Myocyte (in vitro differentiated cells): ENCODE measurements at regions not wholly inside any gene's neighbourhood (a gene's known extent, or its start where the extent isn't known, plus 50 kb on each side); places are given as distances from the start of the nearest gene placed in this dataset.

Source experiments
- DNase-seq: peaks from one replicate; pipeline ENCODE4 v3.0.0-alpha.2; 2012; ENCODE audit warnings: low read depth

DNA sequence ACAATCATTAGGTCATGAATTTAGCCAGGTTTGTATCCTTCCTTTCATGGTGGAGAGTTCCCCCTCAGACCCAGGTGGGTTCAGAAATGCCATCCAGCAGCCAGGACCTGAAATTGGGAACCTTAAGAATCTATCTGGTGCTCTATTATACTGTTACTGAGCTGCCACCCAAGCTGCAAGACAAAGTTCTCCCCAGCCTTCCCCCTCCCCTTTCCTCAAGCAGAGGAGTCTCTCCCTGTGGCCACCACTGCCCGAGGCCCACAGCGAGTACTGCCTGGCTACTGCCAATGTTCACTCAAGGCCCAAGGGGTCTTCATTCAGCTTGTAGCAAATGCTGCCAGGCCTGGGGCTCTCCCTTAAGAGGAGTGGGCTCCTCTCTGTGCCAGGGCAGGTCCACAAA, 133.8 kb downstream of the TMEM38B start:
- DNase-seq, result no peak

DNA sequence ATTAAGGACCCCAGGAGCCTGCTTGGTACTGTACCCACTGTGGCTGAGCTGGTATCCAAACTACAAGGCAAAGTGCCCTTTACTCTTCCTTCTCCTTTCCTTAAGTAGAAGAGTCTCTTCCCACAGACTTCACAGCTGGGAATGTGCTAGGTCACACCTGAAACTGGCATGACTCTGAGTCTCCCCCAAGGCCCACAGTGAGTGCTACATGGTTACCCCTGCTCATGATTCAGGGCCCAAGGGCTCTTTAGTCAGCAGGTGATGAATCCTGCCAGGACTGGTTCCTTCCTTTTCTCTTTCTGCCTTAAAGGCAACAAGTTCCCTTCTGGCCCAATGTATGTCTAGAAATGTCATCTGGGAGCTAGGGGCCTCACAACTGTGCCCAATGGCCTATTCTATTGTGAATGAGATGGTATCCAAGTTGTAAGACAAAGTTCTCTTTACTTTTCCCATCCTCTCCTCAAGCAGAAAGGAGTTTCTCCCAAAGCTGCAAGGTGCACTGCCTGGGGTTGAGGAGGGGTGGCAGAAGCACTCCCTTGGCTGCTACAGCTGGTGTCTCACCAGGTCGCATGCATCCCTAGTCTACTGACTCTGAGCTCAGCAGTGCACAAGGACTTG, 134.4 kb downstream of the TMEM38B start:
- no peak for DNase-seq

DNA sequence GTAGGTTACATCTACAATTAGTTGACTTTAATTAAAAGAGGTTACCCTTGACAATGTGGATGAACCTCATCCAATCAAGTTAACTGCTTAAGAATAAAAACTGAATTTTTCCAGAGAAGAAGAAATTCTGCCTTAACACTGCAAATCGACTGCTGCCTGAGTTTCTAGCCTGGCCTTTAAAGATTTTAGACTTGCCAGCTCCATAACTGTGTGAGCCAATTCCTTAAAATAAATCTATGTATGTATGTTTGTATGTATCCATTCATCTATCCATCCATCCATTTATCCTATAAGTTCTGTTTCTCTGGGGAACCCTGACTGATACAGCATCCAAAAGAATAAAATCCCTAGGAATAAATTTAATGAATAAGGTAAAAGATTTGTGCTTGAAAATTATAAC, 136.1 kb downstream of the TMEM38B start:
- DNase-seq, result no peak

DNA sequence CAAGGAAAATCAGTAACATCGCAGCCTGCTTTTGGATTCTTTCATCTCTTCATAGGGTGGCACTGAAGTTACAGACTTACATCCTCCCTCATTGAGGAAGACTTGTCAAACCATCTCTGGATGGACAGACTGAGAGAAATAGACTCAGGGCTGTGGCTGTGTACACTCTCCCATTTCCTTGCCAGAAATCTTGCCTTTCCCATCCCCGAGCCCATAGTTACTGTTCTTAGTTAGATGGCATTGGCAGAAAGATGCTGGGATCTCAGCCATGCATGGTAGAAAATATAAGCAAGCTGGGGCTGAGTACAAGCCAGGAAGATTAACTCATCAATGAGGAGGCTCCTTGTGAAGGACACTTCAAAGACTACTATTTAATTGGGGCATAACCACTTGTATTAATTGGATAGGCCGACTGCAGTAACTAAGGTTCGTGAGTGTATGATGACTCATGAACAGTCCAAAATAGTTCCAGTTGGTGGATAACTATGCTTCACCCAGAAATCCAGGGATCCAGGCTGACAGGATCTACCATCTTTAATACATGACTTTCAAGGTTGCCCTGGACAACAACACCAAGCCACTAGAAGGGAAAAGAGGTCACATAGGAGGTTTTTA, 137.9 kb downstream of the TMEM38B start:
- peak; percentile 8 for DNase-seq

DNA sequence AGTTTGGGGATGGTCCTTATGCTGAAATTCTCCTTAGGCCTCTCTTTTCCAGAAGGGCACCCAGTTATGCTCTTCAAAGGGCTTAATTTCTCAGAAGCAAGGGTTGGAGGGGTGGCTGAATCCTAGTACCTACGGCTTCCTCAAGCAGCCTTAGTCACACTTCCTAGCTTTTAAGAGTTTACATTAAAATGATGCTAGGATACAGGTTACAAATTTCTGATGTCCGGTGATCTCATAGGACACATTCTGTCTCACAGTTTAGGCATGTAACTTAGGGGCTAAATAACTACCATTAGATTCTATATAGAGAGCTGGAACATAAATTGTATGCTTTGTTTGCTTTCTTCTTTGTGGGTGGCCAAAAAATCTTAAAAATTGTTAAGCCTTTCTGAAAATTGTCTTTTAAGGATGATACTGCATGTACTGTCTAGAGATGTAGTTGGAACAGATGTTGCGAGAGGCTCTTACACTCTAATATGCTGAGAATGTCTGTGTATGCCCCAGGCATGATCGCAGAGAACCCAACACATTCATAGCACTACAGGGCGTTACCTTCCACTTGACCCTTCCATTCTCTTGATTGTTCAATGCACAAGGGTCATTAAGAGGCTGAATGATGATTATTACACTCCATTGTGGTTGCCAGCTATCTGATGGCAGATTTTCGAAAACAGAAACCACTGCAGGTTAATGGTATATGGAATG, 139.1 kb downstream of the TMEM38B start:
- DNase-seq, result no peak

DNA sequence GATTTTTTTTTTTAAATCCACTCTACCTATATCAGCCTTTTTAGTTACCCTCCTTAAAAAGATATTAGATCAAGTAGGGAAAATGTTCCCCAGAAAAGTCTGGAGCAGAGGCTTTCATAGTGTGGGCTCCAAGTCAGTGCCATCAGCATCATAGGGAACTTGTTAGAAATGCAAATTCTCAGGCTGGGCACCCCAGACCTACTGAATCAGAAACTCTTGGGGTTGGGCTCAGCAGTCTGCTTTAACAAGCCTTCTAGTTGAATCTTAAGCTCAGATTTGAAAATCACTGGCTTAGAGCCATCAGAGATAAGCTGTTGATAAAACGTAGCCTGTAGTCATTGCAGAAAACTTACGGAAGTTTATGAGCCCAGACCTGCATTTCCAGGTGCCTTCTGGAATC, 140.1 kb downstream of the TMEM38B start:
- no peak for DNase-seq

DNA sequence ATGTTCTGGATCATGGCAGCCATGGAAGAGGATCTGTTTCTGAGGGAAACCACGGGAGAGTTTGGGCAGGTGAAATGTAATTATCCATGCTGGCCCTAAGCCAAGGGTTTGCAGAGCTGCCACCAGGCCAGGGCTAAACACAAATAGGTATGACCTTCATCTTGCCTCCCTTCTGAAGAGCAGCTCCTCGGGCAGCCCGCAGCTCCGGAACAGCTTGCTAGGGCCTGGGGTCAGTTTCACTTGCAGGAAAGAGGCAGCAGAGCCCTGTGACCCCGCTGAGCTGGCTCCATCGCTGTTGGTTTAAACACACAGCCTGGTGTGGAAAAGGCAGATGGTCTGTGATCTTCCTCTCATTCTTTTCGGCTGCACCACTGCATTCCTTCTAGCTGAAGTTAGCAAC, 141.4 kb downstream of the TMEM38B start:
- DNase-seq, result peak; percentile 13

DNA sequence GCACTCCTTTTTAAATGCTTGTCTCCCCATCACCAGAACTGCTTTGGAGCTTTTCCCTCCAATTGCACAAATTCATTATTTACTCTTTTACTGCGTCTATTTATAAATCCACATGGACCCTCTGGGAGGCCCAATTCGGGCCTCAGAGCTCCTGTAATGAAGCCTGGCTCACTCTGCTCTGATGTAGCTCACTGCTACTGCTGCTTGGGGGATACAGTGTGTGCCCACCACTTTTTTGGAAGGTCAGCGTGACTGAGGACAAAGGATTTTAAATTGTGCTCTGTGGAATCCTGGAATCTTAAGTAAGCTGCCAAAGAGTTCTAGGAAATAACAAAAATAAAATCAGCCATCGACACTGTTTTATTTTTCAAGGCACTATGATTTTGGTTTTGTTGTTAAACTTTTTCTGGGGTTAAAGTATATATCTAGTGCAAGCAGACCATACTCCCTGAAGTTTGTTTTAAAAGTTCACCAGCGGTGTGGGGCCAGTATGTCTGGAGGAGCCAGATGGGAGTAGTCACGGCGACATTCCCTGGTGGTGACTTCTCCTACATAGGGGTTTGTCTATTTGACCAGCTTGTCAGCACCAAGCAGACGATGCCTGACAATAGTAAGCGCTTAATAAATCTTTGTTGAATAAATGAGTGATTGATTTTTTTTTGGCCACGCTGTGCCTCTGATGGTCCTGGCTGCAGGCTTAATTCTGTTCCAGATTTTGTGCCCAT, 142.8 kb downstream of the TMEM38B start:
- no peak for DNase-seq

DNA sequence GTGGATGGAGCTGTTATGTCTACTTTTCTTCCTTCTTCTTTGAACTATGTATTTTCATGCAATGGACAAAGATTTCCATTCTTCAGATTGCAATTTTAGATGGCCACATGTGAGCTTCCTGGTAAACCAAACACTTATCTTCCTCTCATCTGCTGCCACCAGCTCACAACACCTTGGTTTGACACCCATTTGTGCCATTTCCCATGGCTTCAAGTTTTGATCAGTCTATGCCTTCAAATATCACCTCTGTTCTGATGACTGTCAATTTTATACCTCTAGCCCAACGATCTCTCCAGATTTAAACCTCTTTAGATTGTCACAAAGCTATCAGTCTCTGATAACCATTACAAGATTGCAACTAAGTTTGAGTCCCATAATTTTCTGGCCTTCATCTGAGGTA, 147.2 kb downstream of the TMEM38B start:
- no peak for DNase-seq

DNA sequence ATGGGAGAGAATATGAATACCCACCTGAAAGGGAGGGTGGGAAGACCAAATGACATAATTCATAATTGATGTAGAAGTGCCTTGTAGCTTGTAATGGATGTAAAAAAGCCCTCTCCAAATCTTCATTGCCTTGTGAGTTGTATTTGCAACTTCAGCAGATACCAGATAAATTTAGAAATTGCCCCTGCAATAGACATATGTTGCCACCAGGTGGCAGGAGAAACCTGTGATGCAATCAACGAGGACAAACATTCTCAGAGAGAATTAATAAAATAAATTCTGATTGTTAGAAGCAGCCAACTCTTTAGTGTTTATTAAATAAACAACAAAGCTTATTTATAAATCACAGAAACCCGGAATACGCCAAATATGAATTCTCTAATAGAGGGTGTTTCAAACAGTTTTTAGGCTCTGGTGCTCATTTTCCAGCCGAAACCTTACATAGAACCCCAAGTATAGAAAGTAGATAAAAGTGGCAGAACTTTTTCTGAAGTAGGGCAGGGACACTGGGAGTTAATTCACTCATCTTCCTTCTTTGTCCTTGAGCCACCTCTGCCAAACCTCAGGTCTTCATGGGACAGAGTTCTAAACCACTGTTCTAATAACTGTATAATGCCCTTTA, 147.8 kb downstream of the TMEM38B start:
- DNase-seq, result peak; percentile 36

DNA sequence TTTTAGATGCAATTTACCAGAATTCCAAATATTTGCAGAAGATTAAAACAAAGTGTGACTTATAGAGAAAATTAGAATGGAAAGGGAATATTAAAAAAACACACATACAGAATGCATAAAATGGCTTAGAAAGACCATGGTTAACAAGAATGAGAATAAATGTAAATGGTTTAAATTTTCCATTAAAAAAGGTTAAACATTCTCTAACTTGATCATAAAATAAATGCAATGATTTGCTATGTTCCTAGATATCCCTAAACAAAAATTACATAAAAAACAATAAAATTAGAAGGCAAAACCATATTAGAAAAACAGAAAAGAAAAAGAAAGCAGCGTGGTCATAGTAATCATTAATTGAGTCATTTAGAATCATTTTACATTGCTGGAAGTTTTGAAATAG, 152.5 kb downstream of the TMEM38B start:
- no peak for DNase-seq

DNA sequence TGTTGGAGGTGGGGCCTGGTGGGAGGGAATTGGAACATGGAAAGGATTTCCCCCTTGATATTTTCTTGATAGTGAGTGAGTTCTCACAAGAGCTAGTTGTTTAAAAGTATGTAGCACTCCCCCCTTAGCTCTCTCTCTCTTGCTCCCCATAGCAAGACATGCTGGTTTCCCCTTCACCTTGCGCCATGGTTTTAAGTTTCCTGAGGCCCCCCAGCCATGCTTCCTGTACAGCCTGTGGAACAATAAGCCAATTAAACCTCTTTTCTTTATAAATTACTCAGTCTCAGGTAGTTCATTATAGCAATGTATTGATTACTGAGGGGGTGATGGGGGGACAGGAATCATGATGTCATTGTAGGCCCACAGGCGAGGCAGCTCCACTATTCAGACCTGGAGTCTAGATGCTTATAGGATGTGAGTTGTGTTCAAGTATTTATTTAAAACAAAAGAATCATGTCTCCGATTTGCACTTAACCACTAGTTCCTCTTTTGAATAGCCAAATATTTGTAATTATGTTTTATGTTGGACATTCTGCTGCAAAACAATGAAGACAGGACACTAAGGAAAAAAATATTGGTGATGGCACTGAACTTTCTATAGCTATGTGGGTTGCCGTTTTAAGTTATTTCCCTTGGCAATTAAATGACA, 156.6 kb downstream of the TMEM38B start:
- no peak for DNase-seq

DNA sequence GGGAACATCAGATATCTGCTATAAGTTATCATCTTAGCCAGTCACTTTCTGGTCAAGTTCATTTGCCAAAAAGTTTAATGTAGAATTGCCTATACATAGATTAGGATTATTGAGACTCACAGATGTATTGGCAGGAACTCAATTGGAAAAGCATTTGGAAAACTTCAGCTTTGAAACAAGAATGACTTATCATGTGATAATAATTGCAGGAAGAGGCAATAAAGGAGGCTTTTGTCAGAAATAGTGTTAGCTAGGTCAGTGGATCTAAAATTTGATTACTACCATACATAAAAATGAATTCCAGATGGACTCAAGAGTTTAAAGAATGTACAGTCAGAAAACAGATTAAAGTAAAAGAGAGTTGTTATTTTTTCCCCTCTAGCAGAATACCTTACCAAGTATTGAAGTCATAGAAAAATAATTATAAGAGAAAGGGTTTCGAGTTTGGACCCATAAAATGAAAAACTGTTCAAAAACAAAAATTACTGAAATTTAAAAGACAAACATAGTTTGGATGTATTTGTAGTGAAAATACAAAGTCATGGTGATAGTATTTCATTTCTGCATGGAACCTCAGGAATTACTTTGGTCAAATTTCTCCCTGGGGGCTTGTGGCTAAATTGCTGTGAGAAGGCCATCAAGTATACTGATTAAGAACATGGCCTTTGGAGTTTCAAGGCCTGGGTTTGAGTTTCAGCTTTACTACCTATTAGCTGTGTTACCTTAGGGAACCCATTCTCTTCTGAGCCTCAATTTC, 159.9 kb downstream of the TMEM38B start:
- DNase-seq, result no peak

DNA sequence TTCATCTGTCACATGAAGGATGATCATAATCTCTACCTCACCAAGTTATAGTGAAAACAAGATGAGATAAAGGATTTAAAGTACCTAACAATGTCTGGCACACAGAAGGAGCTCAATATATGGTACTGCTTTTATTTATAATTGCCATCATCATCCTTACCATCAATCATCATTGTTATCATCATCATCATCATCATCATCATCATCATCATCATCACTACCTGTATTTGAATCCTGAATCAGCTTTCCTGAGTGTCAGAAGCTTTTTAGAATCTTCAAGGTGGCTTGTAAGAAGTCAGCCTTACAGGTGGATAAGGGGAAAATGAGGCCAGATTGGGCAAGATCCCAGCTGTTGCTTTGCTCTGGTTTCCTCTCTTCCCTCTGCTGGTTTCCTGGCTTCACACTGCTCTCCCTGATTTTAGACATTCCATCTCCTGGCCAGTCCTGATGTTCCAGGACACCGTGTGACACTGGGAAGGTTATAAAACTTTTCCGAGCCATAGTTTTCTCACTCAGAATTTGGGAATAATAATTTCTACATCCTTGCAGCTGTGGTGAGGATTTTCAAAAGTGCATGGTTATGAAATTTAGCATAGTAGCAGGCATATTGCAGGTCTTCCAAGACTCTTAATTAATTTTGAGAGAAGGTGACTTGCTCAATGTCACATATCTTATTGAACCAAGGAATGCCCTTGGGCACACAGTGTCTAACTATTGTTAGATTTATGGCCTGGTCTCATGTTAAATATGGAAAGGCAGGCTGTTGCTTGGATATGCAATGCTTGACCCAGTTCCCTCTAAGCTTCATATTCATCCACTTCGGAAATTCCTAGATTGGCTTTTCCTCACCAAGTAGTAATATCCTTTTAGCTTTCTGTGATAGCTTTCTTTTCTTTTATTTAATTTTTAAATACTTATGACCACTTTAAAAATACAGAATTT, 160.7 kb downstream of the TMEM38B start:
- DNase-seq, result no peak

DNA sequence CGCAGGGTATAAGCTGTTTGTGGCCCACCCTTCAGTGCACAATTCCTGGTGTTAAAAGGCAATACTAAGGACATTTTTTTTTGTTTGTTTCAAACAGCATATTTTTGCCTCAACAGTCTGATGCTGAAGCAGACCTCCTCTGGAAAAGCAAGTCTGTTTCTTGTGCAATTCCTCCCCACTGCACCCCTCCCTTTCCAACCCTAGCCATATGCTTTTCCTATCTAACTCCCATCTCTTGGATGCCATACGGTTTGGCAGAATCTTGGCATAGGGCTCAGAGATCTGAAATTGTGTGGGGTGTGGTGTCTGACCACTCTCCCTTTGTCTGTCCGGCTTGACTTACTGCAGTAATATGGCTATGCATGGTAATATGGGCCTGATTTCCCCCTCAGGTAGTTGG, 161.6 kb downstream of the TMEM38B start:
- no peak for DNase-seq

DNA sequence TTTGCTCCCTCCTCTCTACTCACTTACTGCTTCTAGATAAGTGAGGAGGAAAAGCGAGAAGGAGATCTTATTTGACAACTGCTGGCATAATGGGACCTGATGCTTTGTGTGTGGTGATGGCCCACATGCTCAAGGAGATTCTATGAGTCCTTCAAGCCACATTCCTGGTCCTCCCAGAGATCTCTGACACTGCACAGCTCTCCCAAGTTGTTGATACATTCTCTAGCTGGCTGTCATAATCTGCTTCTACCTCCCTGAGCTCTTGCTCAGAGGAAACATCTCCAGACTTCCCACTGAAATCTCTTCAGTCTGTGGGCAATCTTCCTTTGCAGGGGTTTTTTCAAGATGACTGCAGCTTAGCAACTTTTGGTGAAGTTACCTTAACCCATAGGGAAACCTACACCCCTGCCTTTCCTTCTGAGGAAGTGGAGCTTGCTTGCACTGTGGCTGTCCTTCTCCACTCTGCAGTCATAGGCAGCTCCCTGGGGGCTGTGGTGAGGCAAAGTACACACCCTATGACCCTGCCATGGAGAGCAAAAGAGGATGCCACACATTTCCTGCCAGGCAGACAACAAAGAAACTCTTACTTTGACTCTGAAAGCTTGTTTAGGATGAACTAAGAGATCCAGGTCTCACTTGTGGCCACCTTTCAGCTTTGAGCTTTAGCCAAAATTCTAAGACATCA, 163.8 kb downstream of the TMEM38B start:
- no peak for DNase-seq

DNA sequence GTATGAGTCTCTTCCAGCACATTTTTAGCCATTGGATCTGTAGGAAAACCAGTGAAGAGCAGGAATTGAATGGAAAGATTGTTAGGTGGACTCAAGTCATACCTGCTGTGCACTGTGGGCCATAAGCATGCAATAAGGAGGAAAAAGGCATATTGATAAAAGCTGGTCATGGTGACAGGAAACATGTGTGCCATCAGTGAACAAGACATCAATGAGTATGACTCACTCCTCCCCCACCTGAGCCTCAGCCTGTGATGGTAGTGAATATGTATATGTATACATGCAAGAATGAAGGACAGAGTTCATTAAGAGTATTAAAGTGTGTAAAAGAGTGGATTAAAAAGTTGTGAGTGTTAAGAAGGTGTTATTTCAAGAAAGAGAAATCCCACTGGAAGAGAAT, 164.5 kb downstream of the TMEM38B start:
- DNase-seq, result no peak

DNA sequence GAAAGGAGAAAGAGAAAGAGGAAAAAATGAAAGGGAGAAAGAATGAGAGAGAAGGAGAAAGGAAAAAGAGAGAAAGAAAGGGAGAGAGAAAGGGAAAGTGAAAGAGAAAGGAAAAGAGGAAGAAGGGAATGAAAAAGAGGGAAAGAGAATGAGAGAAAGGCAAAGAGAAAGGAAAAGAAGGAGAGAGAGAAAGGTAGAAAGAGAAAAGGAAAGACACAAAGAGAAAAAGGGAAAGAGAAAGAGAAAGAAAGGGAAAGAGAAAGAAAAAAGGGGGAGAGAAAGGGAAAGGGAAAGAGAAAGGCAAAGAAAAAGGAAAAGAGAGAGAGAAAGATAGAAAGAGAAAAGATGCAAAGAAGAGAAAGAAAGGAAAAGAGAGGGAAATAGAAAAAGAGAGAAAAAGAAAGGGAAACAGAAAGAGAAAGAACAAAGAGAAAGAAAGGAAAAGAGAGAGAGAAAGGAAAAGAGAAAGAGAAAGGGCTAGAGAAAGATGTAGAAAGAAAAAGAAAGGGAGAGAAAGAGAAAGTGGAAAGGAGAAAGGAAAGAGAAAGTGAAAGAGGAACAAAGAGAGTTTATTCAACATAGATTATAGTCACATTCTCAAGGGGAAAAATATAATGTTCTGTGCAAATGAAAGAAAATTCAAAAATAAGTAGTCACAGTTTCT, 165.2 kb downstream of the TMEM38B start:
- no peak for DNase-seq
